KMS-11 (cell line): ENCODE measurements at regions not wholly inside any gene's neighbourhood (a gene's known extent, or its start where the extent isn't known, plus 50 kb on each side); places are given as distances from the start of the nearest gene placed in this dataset.
A peak's percentile ranks its signal among the peaks of the same experiment; 100 is the strongest.
"Not testable (repeated sequence)": the region's sequence is repeated elsewhere in the genome, so short reads cannot be mapped to it uniquely, and the experiment has no call there.

Experiments used
- H2AFZ ChIP-seq: fragments of 200-600 bp; sonication (generic); 2 replicates; pipeline ENCODE4 v1.6.1; 2016; ENCODE audit warnings: antibody characterized with exemption, mixed run types, low read depth
- H3K27ac ChIP-seq: fragments of 200-600 bp; sonication (generic); 2 replicates; pipeline ENCODE4 v1.6.1; 2016; ENCODE audit warnings: mild to moderate bottlenecking, mixed run types
- H3K27me3 ChIP-seq: fragments of 200-600 bp; sonication (generic); 2 replicates; pipeline ENCODE4 v1.6.1; 2017; ENCODE audit warnings: mild to moderate bottlenecking, low read depth, mixed run types, moderate library complexity; ENCODE audit not compliant: insufficient read depth
- H3K36me3 ChIP-seq: fragments of 200-600 bp; sonication (generic); 2 replicates; pipeline ENCODE4 v1.6.1; 2017; ENCODE audit warnings: mild to moderate bottlenecking, mixed run types; ENCODE audit not compliant: insufficient read depth
- H3K4me1 ChIP-seq: fragments of 200-600 bp; sonication (generic); 2 replicates; pipeline ENCODE4 v1.6.1; 2016; ENCODE audit warnings: mild to moderate bottlenecking, low read depth, mixed run types; ENCODE audit not compliant: poor library complexity, severe bottlenecking
- H3K4me2 ChIP-seq: fragments of 200-600 bp; sonication (generic); 2 replicates; pipeline ENCODE4 v1.7.0; 2016; ENCODE audit warnings: mild to moderate bottlenecking, mixed run types
- H3K4me3 ChIP-seq: fragments of 200-600 bp; sonication (generic); IDR thresholded peaks from 2 replicates; pipeline ENCODE4 v1.6.1; 2017; ENCODE audit warnings: low read depth, low read length, mixed read lengths; ENCODE audit not compliant: insufficient read depth
- H3K79me2 ChIP-seq: fragments of 200-600 bp; sonication (generic); 2 replicates; pipeline ENCODE4 v1.6.1; 2016; ENCODE audit warnings: low read depth, mixed run types; ENCODE audit not compliant: insufficient read depth
- H3K9ac ChIP-seq: fragments of 200-600 bp; sonication (generic); 2 replicates; pipeline ENCODE4 v1.6.1; 2016; ENCODE audit warnings: mild to moderate bottlenecking, mixed run types
- H4K20me1 ChIP-seq: fragments of 200-600 bp; sonication (generic); 2 replicates; pipeline ENCODE4 v1.6.1; 2016; ENCODE audit warnings: mild to moderate bottlenecking, mixed run types; ENCODE audit not compliant: insufficient read depth
- CTCF ChIP-seq: fragments of 200-600 bp; sonication (generic); conservative IDR thresholded peaks from 2 replicates; pipeline ENCODE4 v1.6.1; 2017; ENCODE audit warnings: low read depth, mild to moderate bottlenecking, antibody characterized with exemption, low read length, moderate library complexity, mixed read lengths

DNA sequence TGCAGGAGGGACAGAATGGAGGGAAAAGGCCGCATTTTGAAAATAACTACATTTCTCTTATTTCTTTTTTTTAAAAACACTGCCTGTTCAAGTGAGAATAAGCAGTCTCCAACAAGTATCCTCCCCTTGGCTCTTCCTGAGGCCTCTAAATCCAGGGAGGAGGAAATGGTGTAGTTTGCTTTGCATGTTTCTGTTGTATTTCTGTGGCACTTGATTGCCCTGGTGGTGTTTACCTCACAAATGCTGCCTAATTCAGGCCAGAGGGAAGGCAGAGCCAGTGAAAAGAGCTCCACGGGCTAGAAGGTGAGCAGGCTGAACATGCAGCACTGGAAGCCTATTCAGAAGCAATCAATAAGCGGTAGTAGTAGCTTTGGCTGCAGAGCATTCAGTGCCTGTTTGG lies 149.3 kb upstream of the ATP11B start:
- no peak overlapping the region for H3K4me3 ChIP-seq
- H3K36me3 ChIP-seq, result no peaks in the 10 kb centered on the region
- no peaks in the 10 kb centered on the region for H3K27me3 ChIP-seq
- H3K4me2 ChIP-seq, result no peak overlapping the region
- no peaks in the 10 kb centered on the region for H3K79me2 ChIP-seq
- no peak overlapping the region for H3K9ac ChIP-seq
- no peak overlapping the region for H3K27ac ChIP-seq
- H2AFZ ChIP-seq, result 0 out of 2 replicates have a peak overlapping the region, but pooled peaks have one; percentile 8
- TF ChIP-seq CTCF, result no peak
- H4K20me1 ChIP-seq, result no peaks in the 10 kb centered on the region
- no peaks in the 10 kb centered on the region for H3K4me1 ChIP-seq

DNA sequence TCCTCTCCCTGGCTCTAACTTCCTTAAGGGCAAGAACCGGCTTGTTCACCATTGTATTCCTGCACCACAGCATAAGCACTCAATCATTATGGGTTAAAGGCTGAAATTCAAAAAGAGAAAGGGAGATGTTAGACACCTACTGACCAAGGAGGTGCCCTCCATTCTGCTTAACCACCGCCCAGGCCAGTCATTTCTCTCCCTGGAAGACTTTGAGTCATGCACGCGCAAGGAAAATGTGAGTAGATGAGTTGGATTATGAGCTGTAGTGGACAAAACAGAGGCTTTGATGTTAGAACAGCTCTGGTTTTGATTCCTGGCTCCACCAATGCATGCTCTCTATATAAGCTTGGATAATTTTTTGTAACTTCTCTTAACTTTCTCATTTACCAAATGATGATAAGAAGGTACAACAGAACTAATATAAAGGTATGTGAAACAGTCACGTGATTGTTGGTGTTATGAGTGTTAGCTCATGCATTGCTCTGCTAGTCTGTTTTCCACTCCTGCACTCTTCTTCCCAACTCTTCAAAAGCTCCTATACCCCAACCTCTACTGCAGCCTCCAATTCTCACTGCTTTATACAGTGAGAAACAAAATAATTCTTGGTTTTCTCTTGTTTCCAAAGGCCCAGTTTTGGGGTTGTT lies 148.4 kb upstream of the ATP11B start:
- Histone ChIP-seq H3K36me3 (no peaks in the 10 kb centered on the region), H3K27ac (no peak overlapping the region), H3K9ac (no peak overlapping the region), H3K4me1 (no peaks in the 10 kb centered on the region), H3K27me3 (no peaks in the 10 kb centered on the region), H4K20me1 (no peaks in the 10 kb centered on the region), H3K79me2 (no peaks in the 10 kb centered on the region), H2AFZ (no peak overlapping the region), H3K4me2 (no peak overlapping the region), H3K4me3 (no peak overlapping the region)
- TF ChIP-seq CTCF, result no peak

DNA sequence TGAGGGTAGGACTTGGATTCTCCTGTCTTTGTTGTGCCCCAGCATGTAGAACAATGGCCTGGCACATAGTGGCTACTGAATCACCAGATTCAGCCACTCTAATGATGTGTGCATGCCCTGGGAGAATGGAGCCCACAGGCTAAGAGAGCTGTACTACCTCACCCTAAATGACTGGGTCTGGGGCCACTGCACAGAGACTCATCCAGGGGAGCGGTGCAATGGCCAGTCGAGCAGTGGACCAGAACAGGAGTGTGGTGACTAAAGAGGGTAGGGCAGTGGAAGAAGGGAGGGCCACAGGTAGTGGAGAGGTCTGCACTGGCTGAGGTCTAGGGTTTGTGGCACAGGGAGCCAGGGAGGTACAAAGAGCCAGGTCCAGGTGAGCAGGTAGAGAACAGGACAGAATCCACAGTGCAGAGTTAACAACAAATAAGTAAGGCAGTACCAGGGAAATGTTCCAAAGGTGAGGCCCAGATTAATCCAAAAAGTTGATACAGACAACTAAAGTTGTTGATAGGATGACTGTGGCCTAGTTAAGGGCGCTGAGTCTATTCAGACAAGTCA lies 142.7 kb upstream of the ATP11B start:
- H3K4me1 ChIP-seq, result no peaks in the 10 kb centered on the region
- no peak for TF ChIP-seq CTCF
- H3K79me2 ChIP-seq, result no peaks in the 10 kb centered on the region

DNA sequence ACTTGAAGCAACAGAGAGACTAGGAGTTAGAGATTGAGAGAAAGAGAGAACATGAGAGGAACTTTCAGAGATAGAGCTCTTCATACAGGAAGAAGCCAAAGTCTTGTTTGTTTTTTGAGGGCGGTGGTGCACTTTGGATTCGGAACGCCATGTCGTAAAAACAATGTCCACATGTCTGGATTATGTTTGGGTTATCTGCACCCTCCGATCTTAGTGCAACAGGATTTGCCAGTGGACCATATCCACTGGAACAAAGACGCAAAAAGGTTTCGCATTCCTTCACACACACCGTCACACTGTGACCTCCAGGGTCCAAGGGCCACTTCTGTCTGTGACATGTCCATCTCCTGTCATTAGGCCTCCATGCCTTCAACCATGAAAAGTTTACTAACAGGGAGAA lies 141.8 kb upstream of the ATP11B start:
- no peak overlapping the region for H3K9ac ChIP-seq
- no peaks in the 10 kb centered on the region for H3K79me2 ChIP-seq
- H3K27ac ChIP-seq, result no peak overlapping the region
- no peaks in the 10 kb centered on the region for H3K27me3 ChIP-seq
- no peaks in the 10 kb centered on the region for H3K4me1 ChIP-seq
- H2AFZ ChIP-seq, result no peak overlapping the region
- no peak overlapping the region for H3K4me3 ChIP-seq
- no peaks in the 10 kb centered on the region for H3K36me3 ChIP-seq
- no peak for TF ChIP-seq CTCF
- H4K20me1 ChIP-seq, result no peaks in the 10 kb centered on the region
- no peak overlapping the region for H3K4me2 ChIP-seq

More for the DNA sequence above, 142.7 kb upstream of the ATP11B start:
- Histone ChIP-seq H4K20me1 (no peaks in the 10 kb centered on the region), H3K4me2 (no peak overlapping the region), H3K27me3 (no peaks in the 10 kb centered on the region), H2AFZ (no peak overlapping the region), H3K27ac (no peak overlapping the region), H3K4me3 (no peak overlapping the region), H3K36me3 (no peaks in the 10 kb centered on the region), H3K9ac (no peak overlapping the region)

DNA sequence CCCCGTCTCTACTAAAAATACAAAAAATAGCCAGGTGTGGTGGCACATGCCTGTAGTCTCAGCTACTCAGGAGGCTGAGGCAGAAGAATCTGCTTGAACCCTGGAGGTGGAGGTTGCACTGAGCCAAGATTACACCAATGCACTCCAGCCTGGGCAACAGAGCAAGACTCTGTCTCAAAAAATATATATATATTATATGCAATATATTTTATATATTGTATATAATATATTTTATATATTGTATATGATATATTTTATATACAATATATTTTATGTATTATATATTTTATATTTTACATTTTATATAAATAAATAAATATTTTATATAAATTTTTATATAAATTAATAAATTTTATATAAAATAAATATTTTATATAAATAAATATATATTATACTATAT lies 140.2 kb upstream of the ATP11B start:
- not testable (repeated sequence) for H3K4me3 ChIP-seq, H3K9ac ChIP-seq, H3K27me3 ChIP-seq, H3K36me3 ChIP-seq, H3K4me2 ChIP-seq, H3K27ac ChIP-seq, H2AFZ ChIP-seq, H3K4me1 ChIP-seq, H4K20me1 ChIP-seq, H3K79me2 ChIP-seq
